Suppressor macrophage treated with lipopolysaccharide for 1 hour (primary cell): ENCODE measurements at regions not wholly inside any gene's neighbourhood (a gene's known extent, or its start where the extent isn't known, plus 50 kb on each side); places are given as distances from the start of the nearest gene placed in this dataset.

Experiments used
- DNase-seq, 3 donors: peaks; one replicate each; pipeline ENCODE4 v3.0.0-alpha.2; 2020 to 2022

DNA sequence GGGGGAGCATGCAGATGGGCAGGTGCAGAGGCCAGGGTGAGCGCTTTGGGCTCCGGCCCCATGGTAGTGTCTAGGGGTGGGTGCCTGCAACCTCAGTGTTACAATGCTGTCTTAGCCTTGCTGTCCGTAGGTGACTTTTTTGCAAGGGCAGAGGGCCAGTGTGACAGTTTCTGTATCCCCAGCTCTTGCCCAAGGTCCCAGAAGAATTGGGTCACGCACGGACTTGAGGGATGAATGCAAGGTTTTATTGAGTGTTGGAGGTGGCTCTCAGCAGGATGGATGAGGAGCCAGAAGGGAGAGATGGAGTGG, 492.5 kb downstream of the AGTPBP1 start:
- no peak for DNase-seq

GRCh38 chr9:85248514-85249312, 493.0 kb downstream of the AGTPBP1 start:
- DNase-seq: no peak

DNA sequence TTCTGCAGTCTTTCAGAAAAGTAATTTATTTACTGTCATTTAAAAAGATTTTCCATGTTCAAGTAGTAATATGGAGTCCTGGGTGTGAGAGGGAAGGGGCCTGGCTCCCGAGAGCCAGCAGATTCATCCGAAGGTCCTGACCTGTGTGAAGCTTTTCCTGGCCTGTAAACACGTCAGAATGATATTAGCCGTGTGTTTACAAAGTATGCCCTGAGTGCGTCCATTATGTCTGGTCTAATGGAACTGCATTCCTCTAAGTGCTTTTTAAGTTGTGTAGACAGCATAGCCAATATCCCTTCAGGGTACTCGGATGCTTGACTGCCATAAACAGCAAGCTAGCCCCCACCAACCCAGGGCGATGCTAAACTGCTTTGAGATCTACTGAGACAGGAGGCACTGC, 495.2 kb downstream of the AGTPBP1 start:
- DNase-seq: no peak

DNA sequence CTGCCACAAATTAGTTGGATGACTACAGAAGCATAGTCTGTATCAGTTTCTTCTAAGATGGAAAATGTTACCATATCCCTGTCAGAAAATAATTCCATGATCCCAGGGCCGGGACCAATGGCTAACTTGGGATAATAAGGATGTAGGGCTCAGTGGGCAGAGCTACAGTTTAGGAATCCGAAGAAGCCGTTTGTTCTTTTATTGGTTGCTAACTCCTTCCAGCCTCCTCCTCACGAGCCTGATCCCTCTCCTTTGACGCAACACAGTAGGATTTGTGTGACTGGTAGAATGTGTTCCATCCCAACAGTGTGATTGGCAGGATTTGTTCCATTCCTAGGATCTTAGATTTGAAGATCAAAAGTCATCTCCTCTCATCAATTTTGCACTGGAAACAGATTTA, 496.9 kb downstream of the AGTPBP1 start:
- DNase-seq: no peak

GRCh38 chr9:85243977-85244376, 497.8 kb downstream of the AGTPBP1 start:
- DNase-seq: no peak

GRCh38 chr9:85237478-85237877, 504.3 kb downstream of the AGTPBP1 start:
- no peak for DNase-seq

- DNase-seq: no peak
Measured at GRCh38 chr9:85230081-85230480, 511.7 kb downstream of the AGTPBP1 start.

GRCh38 chr9:85228111-85228855, 513.5 kb downstream of the AGTPBP1 start:
- DNase-seq: no peak

GRCh38 chr9:85225180-85225579, 516.6 kb downstream of the AGTPBP1 start:
- no peak for DNase-seq

DNA sequence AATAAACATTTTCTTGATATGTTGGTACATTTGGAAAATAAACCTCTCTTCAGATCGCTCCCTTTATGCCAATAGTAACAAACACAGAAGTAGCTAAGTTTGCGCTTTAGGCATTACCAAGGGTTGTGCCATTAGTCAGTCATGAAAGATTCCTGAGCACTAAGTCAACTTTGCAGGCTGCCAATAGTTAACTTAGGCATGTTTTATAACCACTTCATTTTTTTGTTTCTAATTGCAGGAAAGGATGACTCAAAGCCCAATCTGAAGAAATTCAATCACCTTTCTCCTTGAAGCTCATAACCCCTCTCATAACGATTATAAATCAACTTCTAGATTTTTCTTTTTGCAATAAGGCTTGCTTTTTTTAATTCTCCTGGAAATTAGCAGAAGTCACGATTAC, 517.0 kb downstream of the AGTPBP1 start:
- no peak for DNase-seq

GRCh38 chr9:85224301-85224700, 517.5 kb downstream of the AGTPBP1 start:
- DNase-seq: no peak

GRCh38 chr9:85223506-85224125, 518.1 kb downstream of the AGTPBP1 start:
- DNase-seq: no peak

DNA sequence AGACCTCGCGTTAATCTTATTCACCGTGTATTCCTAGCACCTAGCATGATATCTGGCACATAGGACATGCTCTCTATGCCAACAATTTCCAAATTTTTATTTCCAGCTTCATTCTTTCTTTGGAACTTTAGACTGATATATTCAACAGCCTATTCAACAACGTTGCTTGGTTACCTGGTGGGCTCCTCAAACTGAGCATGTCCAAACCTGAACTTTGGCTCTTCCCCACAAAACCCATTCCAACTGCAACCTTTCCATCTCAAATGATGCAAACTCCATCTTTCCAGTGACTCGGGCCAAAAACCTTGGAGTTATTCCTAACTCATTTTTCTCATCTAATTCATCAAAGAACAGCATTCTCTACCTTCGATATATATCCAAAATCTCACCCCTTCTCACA, 525.2 kb downstream of the AGTPBP1 start:
- DNase-seq: no peak

DNA sequence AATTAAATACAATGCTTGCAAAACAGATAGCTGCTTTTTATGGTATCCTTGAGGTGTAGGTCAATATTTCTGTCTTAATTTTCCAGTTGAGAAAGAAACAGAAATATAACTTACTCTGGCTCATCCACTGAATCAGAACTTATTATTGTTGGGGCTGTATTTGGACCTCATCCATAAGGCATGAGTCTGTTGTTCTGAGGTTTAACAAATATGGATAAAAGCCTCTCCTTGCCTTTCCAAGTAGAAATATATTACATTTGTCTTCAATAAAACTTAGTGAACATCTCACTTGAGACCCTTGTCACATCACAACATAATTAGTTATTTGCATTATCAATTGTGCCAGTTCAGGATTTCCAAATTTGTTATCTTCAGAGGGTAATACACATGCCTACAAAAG, 525.8 kb downstream of the AGTPBP1 start:
- no peak for DNase-seq

DNA sequence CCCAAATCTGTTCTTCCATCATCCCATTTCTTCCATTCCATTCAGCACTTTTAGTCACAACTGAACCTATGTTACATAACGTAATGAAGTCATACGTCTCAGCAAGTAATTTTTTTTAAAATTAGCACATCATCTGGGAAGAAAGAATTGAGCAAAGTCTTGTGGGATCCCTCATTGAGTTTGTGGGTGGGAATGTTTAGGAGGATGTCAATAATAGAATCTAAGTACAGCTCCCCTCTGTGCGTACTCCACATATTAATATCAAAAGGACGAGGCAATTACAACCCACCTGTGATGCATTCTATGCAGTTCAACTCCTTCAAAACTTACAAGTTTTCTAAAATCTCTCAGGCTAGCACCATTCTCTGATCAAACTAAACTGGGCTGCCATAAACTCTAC, 526.3 kb downstream of the AGTPBP1 start:
- DNase-seq: no peak

- no peak for DNase-seq
Measured at GRCh38 chr9:85213650-85214607, 527.8 kb downstream of the AGTPBP1 start.

DNA sequence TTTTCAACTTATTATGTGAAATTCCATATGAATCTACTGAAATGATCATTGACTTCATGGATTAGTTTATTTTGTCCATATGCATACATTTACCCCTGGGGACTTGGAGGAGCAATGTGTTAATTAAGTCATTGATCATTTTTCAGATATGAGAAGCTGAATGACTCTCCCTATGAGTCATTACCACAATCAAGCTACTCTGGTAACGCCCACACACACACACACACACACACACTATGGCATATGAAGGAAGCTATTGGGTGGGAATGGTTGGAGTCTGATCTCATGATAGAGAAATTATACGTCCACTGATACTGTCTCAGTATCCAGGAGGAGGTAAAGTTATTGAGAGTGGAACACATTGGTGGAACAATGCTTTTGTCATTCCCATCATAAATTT, 528.9 kb downstream of the AGTPBP1 start:
- peak in 2 of 3 donors; percentile 2 to 6 for DNase-seq

DNA sequence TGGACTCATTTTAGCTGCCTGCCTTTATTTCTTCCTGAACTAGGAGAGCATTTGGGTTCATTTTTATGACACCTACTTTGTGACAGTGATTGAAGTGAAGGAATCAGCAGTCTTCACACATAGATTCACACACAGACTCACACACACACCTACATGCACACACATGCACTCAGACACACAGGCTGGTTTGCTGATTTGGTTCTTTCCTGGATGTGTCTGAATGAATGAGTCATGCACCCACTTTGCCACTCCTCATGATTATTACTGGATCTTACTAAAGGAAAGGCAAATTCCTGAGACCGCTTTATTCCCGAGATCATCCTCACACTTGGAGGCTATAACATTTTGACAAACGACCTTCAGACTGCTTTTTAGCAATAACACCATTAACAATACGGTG, 529.5 kb downstream of the AGTPBP1 start:
- peak in 1 of 3 donors; percentile 0 for DNase-seq

DNA sequence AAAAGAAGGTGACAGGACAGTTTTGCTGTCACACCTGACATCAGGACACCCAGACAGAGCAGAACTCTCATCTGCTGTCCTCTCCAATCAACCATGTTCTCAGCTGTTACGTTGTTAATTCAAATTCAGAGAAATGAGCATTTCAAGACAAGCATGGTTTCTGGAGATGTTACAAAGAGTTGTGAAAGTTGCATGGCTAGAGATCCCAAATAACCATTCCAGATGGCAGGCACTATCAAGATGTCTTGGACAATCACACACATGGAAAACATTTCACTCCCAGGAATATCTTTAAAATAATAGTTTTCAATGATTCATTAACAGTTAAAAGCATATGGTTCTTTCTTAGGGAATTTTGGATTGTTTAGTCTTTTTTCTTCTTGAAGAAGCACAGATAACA, 533.1 kb downstream of the AGTPBP1 start:
- DNase-seq: no peak

DNA sequence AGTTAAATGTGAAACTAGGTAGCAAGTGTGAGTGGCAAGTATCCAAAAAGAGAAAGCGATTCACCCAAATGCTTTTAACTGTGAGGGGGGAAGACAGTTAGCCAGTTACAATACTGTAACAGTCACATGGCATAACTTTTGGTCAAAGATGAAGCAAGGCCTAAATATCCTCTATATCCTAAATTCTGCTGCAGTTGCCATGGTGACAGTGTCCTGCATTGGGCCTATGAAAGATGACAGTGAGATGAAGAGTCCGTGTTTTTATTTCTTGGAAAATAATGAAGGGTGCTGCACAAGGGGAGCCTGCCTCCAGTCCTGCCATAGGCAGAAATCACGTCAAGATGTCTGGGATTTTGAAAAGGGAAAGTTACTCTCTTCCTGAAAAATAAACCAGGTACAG, 534.6 kb downstream of the NTRK2 start:
- no peak for DNase-seq

- DNase-seq: no peak
Measured at GRCh38 chr9:85202596-85202995, 533.1 kb downstream of the NTRK2 start.

GRCh38 chr9:85200726-85201404, 531.3 kb downstream of the NTRK2 start:
- no peak for DNase-seq
